ENCODE measurements at regions not wholly inside any gene's neighbourhood (a gene's known extent, or its start where the extent isn't known, plus 50 kb on each side); places are given as distances from the start of the nearest gene placed in this dataset.

GRCh38 chr3:168926426-168926825 lies 737.1 kb downstream of the MECOM start:
- no peak for TF ChIP-seq CTCF (IDR thresholded peaks at IDR 0.05; ENCODE audit: insufficient read depth, low read length, poor library complexity, severe bottlenecking)
- TF ChIP-seq EZH2phosphoT487 (conservative IDR thresholded peaks at IDR 0.05; ENCODE audit: low read length), result no peak
